Neural progenitor cell (in vitro differentiated cells): ENCODE measurements at regions not wholly inside any gene's neighbourhood (a gene's known extent, or its start where the extent isn't known, plus 50 kb on each side); places are given as distances from the start of the nearest gene placed in this dataset.

ENCODE experiments used
- DNase-seq: peaks from one replicate; pipeline ENCODE4 v3.0.0-alpha.2; 2016; ENCODE audit warnings: low spot score
- H2AFZ ChIP-seq: fragments of 200-600 bp; sonication (generic); replicated peaks from 2 replicates; pipeline ENCODE4 v1.6.1; 2016; ENCODE audit warnings: antibody characterized with exemption
- H3F3A ChIP-seq: fragments of 200-600 bp; sonication (generic); 2 replicates; pipeline ENCODE4 v1.6.1; 2016; ENCODE audit warnings: antibody characterized with exemption, low read depth
- H3K27ac ChIP-seq: fragments of 200-600 bp; sonication (generic); 2 replicates; pipeline ENCODE4 v1.5.1; 2016; ENCODE audit warnings: mild to moderate bottlenecking
- H3K27me3 ChIP-seq: fragments of 200-600 bp; sonication (generic); 2 replicates; pipeline ENCODE4 v1.6.1; 2016; ENCODE audit warnings: mild to moderate bottlenecking, moderate library complexity
- H3K36me3 ChIP-seq: fragments of 200-600 bp; sonication (generic); 2 replicates; pipeline ENCODE4 v1.5.1; 2016
- H3K4me1 ChIP-seq: fragments of 200-600 bp; sonication (generic); 2 replicates; pipeline ENCODE4 v1.6.1; 2016; ENCODE audit warnings: mixed run types
- H3K4me2 ChIP-seq: fragments of 200-600 bp; sonication (generic); 2 replicates; pipeline ENCODE4 v1.6.1; 2016
- H3K4me3 ChIP-seq: fragments of 200-600 bp; sonication (generic); 2 replicates; pipeline ENCODE4 v1.5.1; 2016
- H3K79me2 ChIP-seq: fragments of 200-600 bp; sonication (generic); 2 replicates; pipeline ENCODE4 v1.6.1; 2016; ENCODE audit warnings: low read depth
- H3K9ac ChIP-seq: fragments of 200-600 bp; sonication (generic); 2 replicates; pipeline ENCODE4 v1.6.1; 2016
- H3K9me3 ChIP-seq: fragments of 200-600 bp; sonication (generic); 2 replicates; pipeline ENCODE4 v1.5.1; 2016; ENCODE audit warnings: low read depth
- H4K20me1 ChIP-seq: fragments of 200-600 bp; sonication (generic); 2 replicates; pipeline ENCODE4 v1.6.1; 2016; ENCODE audit warnings: low read depth
- H3K27ac Mint-ChIP-seq: 3 replicates; pipeline ENCODE4 v1.8.0; 2021; ENCODE audit warnings: mixed read lengths
- H3K27me3 Mint-ChIP-seq: 2 replicates; pipeline ENCODE4 v1.8.0; 2022; ENCODE audit warnings: low read depth, mild to moderate bottlenecking, inconsistent platforms, moderate library complexity, mixed read lengths; ENCODE audit not compliant: insufficient read depth
- H3K36me3 Mint-ChIP-seq: 3 replicates; pipeline ENCODE4 v1.8.0; 2021; ENCODE audit warnings: mixed read lengths
- H3K4me1 Mint-ChIP-seq: 3 replicates; pipeline ENCODE4 v1.8.0; 2021; ENCODE audit warnings: mixed read lengths
- H3K4me3 Mint-ChIP-seq: 3 replicates; pipeline ENCODE4 v1.8.0; 2021; ENCODE audit warnings: mild to moderate bottlenecking, moderate library complexity, mixed read lengths
- H3K9me3 Mint-ChIP-seq: 3 replicates; pipeline ENCODE4 v1.8.0; 2020; ENCODE audit warnings: mixed read lengths
- CTCF ChIP-seq: fragments of 200-600 bp; sonication (generic); IDR thresholded peaks from 2 replicates; pipeline ENCODE4 v1.5.1; 2017; ENCODE audit warnings: antibody characterized with exemption, mild to moderate bottlenecking
- EZH2 ChIP-seq: fragments of 200-600 bp; sonication (generic); IDR thresholded peaks from 2 replicates; pipeline ENCODE4 v1.6.1; 2017; ENCODE audit warnings: antibody characterized with exemption, mild to moderate bottlenecking, moderate library complexity
- EZH2phosphoT487 ChIP-seq: fragments of 200-600 bp; sonication (generic); IDR thresholded peaks from 2 replicates; pipeline ENCODE4 v1.6.1; 2017; ENCODE audit warnings: antibody characterized with exemption

- Histone ChIP-seq H3K79me2 (no peaks in the 10 kb centered on the region), H3K9ac (no peak overlapping the region), H3K4me3 (no peak overlapping the region), H4K20me1 (no peaks in the 10 kb centered on the region), H2AFZ (peak overlapping the region; percentile 36), H3K27me3 (no peaks in the 10 kb centered on the region), H3K4me1 (no peaks in the 10 kb centered on the region), H3K9me3 (no peaks in the 10 kb centered on the region), H3K4me2 (no peak overlapping the region), H3K36me3 (no peaks in the 10 kb centered on the region), H3F3A (no peaks in the 10 kb centered on the region), H3K27ac (no peak overlapping the region)
- Mint-ChIP-seq H3K27me3 (no peaks in the 10 kb centered on the region), H3K4me3 (no peak overlapping the region), H3K4me1 (peaks cover 3% of the 10 kb centered on the region), H3K36me3 (no peaks in the 10 kb centered on the region), H3K9me3 (no peaks in the 10 kb centered on the region), H3K27ac (no peak overlapping the region)
- TF ChIP-seq CTCF, result no peak
- TF ChIP-seq EZH2phosphoT487, result no peak
- no peak for TF ChIP-seq EZH2
- DNase-seq, result no peak
These were observed 698.2 kb upstream of the GOT2 start for GRCh38 chr16:59432276-59432675.

- Histone ChIP-seq H3K9me3 (no peaks in the 10 kb centered on the region), H3K4me2 (no peak overlapping the region), H3K27ac (no peak overlapping the region), H3K79me2 (no peaks in the 10 kb centered on the region), H3K9ac (no peak overlapping the region), H3F3A (no peaks in the 10 kb centered on the region), H2AFZ (no peak overlapping the region), H3K4me1 (no peaks in the 10 kb centered on the region), H3K27me3 (no peaks in the 10 kb centered on the region), H4K20me1 (no peaks in the 10 kb centered on the region), H3K36me3 (no peaks in the 10 kb centered on the region), H3K4me3 (no peak overlapping the region)
- DNase-seq, result no peak
- H3K27me3 Mint-ChIP-seq, result no peaks in the 10 kb centered on the region
- H3K4me1 Mint-ChIP-seq, result no peaks in the 10 kb centered on the region
- TF ChIP-seq EZH2, result no peak
- TF ChIP-seq EZH2phosphoT487, result no peak
- TF ChIP-seq CTCF, result no peak
- H3K27ac Mint-ChIP-seq, result no peak overlapping the region
- H3K9me3 Mint-ChIP-seq, result peaks cover 7% of the 10 kb centered on the region
- H3K36me3 Mint-ChIP-seq, result no peaks in the 10 kb centered on the region
- no peak overlapping the region for H3K4me3 Mint-ChIP-seq
These were observed 690.7 kb upstream of the GOT2 start for GRCh38 chr16:59424714-59425273.

GRCh38 chr16:59411961-59412841 is 678.1 kb upstream of the GOT2 start:
- Histone ChIP-seq H3K9me3 (no peaks in the 10 kb centered on the region), H2AFZ (peak overlapping the region; percentile 83), H3K9ac (no peak overlapping the region), H3K4me2 (peak overlapping the region; percentile 7), H3F3A (no peaks in the 10 kb centered on the region), H3K4me1 (peaks cover 4% of the 10 kb centered on the region), H3K4me3 (no peak overlapping the region), H3K27me3 (no peaks in the 10 kb centered on the region), H4K20me1 (no peaks in the 10 kb centered on the region), H3K27ac (no peak overlapping the region), H3K79me2 (no peaks in the 10 kb centered on the region), H3K36me3 (no peaks in the 10 kb centered on the region)
- Mint-ChIP-seq H3K36me3 (no peaks in the 10 kb centered on the region), H3K27ac (no peak overlapping the region), H3K4me3 (no peak overlapping the region), H3K4me1 (no peaks in the 10 kb centered on the region), H3K27me3 (no peaks in the 10 kb centered on the region), H3K9me3 (no peaks in the 10 kb centered on the region)
- TF ChIP-seq CTCF, result peak; percentile 79
- TF ChIP-seq EZH2, result no peak
- no peak for TF ChIP-seq EZH2phosphoT487
- DNase-seq, result peak; percentile 41
